ENCODE measurements at regions not wholly inside any gene's neighbourhood (a gene's known extent, or its start where the extent isn't known, plus 50 kb on each side); places are given as distances from the start of the nearest gene placed in this dataset.

- Histone ChIP-seq H3F3A (ENCODE audit: insufficient read depth, low read length) (no peaks in the 10 kb centered on the region), H3K9me3 (ENCODE audit: low read length) (no peaks in the 10 kb centered on the region), H3K79me2 (ENCODE audit: insufficient read depth, low read length) (no peaks in the 10 kb centered on the region), H3K4me1 (ENCODE audit: insufficient read depth, low read length, severe bottlenecking) (no peaks in the 10 kb centered on the region), H4K20me1 (ENCODE audit: insufficient read depth, low read length) (no peaks in the 10 kb centered on the region), H3K36me3 (ENCODE audit: insufficient read depth, low read length) (no peaks in the 10 kb centered on the region), H3K27ac (ENCODE audit: low read depth, low read length, poor library complexity, severe bottlenecking) (no peak overlapping the region), H3K4me2 (ENCODE audit: low read length) (no peak overlapping the region), H3K27me3 (ENCODE audit: insufficient read depth, low read length) (no peaks in the 10 kb centered on the region), H3K9ac (ENCODE audit: low read length) (no peak overlapping the region), H3K4me3 (ENCODE audit: low read depth, low read length, poor library complexity, severe bottlenecking) (no peak overlapping the region), H2AFZ (ENCODE audit: low read length) (no peak overlapping the region), H3K9me2 (ENCODE audit: low read depth, low read length) (no peaks in the 10 kb centered on the region)
- TF ChIP-seq EZH2 (IDR thresholded peaks at IDR 0.05; ENCODE audit: borderline replicate concordance, low read length): no peak
- no peak for TF ChIP-seq CTCF (IDR thresholded peaks at IDR 0.05; ENCODE audit: low read length)
These were observed 79.6 kb upstream of the SPOPL start for GRCh38 chr2:138421971-138422335.

- H3K9ac ChIP-seq (ENCODE audit: low read length): no peak overlapping the region
- H3K79me2 ChIP-seq (ENCODE audit: insufficient read depth, low read length): no peaks in the 10 kb centered on the region
- no peaks in the 10 kb centered on the region for H4K20me1 ChIP-seq (ENCODE audit: insufficient read depth, low read length)
- no peak overlapping the region for H3K4me3 ChIP-seq (ENCODE audit: low read depth, low read length, poor library complexity, severe bottlenecking)
- no peaks in the 10 kb centered on the region for H3K9me3 ChIP-seq (ENCODE audit: low read length)
- no peaks in the 10 kb centered on the region for H3K36me3 ChIP-seq (ENCODE audit: insufficient read depth, low read length)
- no peak for TF ChIP-seq CTCF (IDR thresholded peaks at IDR 0.05; ENCODE audit: low read length)
- no peak for TF ChIP-seq EZH2 (IDR thresholded peaks at IDR 0.05; ENCODE audit: borderline replicate concordance, low read length)
- H2AFZ ChIP-seq (ENCODE audit: low read length): no peak overlapping the region
- no peaks in the 10 kb centered on the region for H3K27me3 ChIP-seq (ENCODE audit: insufficient read depth, low read length)
- no peak overlapping the region for H3K4me2 ChIP-seq (ENCODE audit: low read length)
- no peaks in the 10 kb centered on the region for H3K9me2 ChIP-seq (ENCODE audit: low read depth, low read length)
- H3K27ac ChIP-seq (ENCODE audit: low read depth, low read length, poor library complexity, severe bottlenecking): no peak overlapping the region
- H3F3A ChIP-seq (ENCODE audit: insufficient read depth, low read length): no peaks in the 10 kb centered on the region
- no peaks in the 10 kb centered on the region for H3K4me1 ChIP-seq (ENCODE audit: insufficient read depth, low read length, severe bottlenecking)
These were observed 78.4 kb upstream of the SPOPL start for GRCh38 chr2:138423198-138423597.

- TF ChIP-seq EZH2 (IDR thresholded peaks at IDR 0.05; ENCODE audit: borderline replicate concordance, low read length) (no peak), CTCF (IDR thresholded peaks at IDR 0.05; ENCODE audit: low read length) (no peak)
These were observed 77.8 kb upstream of the SPOPL start for GRCh38 chr2:138423745-138424144.

More at GRCh38 chr2:138423745-138424144, 77.8 kb upstream of the SPOPL start:
- Histone ChIP-seq H3F3A (ENCODE audit: insufficient read depth, low read length) (no peaks in the 10 kb centered on the region), H3K36me3 (ENCODE audit: insufficient read depth, low read length) (no peaks in the 10 kb centered on the region), H3K4me3 (ENCODE audit: low read depth, low read length, poor library complexity, severe bottlenecking) (no peak overlapping the region), H3K4me1 (ENCODE audit: insufficient read depth, low read length, severe bottlenecking) (no peaks in the 10 kb centered on the region), H2AFZ (ENCODE audit: low read length) (no peak overlapping the region), H3K9me2 (ENCODE audit: low read depth, low read length) (no peaks in the 10 kb centered on the region), H3K9ac (ENCODE audit: low read length) (no peak overlapping the region), H4K20me1 (ENCODE audit: insufficient read depth, low read length) (no peaks in the 10 kb centered on the region), H3K4me2 (ENCODE audit: low read length) (no peak overlapping the region), H3K27ac (ENCODE audit: low read depth, low read length, poor library complexity, severe bottlenecking) (no peak overlapping the region), H3K9me3 (ENCODE audit: low read length) (no peaks in the 10 kb centered on the region), H3K79me2 (ENCODE audit: insufficient read depth, low read length) (no peaks in the 10 kb centered on the region), H3K27me3 (ENCODE audit: insufficient read depth, low read length) (no peaks in the 10 kb centered on the region)
